Heart right ventricle (tissue), 16 donors: ENCODE measurements at regions not wholly inside any gene's neighbourhood (a gene's known extent, or its start where the extent isn't known, plus 50 kb on each side); places are given as distances from the start of the nearest gene placed in this dataset.

ENCODE experiments used
- ATAC-seq, 8 donors: fragments of 200-7000 bp; cut with Tn5 transposase; one replicate each; pipeline ENCODE4 v1.9.1; 2020; ENCODE audit warnings: mild to moderate bottlenecking in 8 of 8, moderate library complexity in 8 of 8, moderate number of reproducible peaks in 1 of 8
- DNase-seq, 2 donors: peaks; one replicate each; pipeline ENCODE4 v3.0.0-alpha.2; 2020
- H3K27ac ChIP-seq, 10 donors: fragments of 200-600 bp; sonication (generic) in 2 of 10; one replicate each; pipeline versions ENCODE4 v1.5.0 to v1.8.0; 2020 to 2022; ENCODE audit warnings: mild to moderate bottlenecking in 3 of 10
- H3K27me3 ChIP-seq, 7 donors: fragments of 200-600 bp; one replicate each; pipeline ENCODE4 v1.8.0; 2021 to 2022; ENCODE audit warnings: mild to moderate bottlenecking in 2 of 7
- H3K36me3 ChIP-seq, 9 donors: fragments of 200-600 bp; sonication (generic) in 1 of 9; one replicate each; pipeline versions ENCODE4 v1.5.0 to v1.8.0; 2020 to 2022; ENCODE audit warnings: mild to moderate bottlenecking in 2 of 9
- H3K4me1 ChIP-seq, 9 donors: fragments of 200-600 bp; sonication (generic) in 1 of 9; one replicate each; pipeline versions ENCODE4 v1.5.0 to v1.8.0; 2020 to 2022; ENCODE audit warnings: mild to moderate bottlenecking in 4 of 9
- H3K4me3 ChIP-seq, 10 donors: fragments of 200-600 bp; sonication (generic) in 2 of 10; one replicate each; pipeline versions ENCODE4 v1.5.0 to v1.8.0; 2020 to 2022; ENCODE audit warnings: mild to moderate bottlenecking in 7 of 10, moderate library complexity in 2 of 10
- H3K9me3 ChIP-seq, 11 donors: fragments of 200-600 bp in 10 of 11; sonication (generic) in 2 of 11; one replicate each; pipeline versions ENCODE4 v1.5.0 to v1.8.0; 2013 to 2022; ENCODE audit warnings: mild to moderate bottlenecking in 2 of 11, control low read depth in 1 of 11, moderate library complexity in 1 of 11
- WGBS, 2 donors: extraction: QIAGEN DNeasy Blood & Tissue Kit; methylation state at CpG; one replicate each; pipeline ENCODE4 v1.1.7; 2013; ENCODE audit warnings: inconsistent platforms in 1 of 2; 5-methylcytosine and 5-hydroxymethylcytosine counted together
- intact Hi-C, 10 donors: fragments of 100-400 bp; cut with DNase I; formaldehyde crosslinking; loops; one replicate each; pipeline versions ENCODE4 v1.11.1 to v1.14.2; 2022
- TF ChIP-seq, protein P1 (sequence below), 9 donors: fragments of 200-600 bp; sonication (generic) in 2 of 9; IDR thresholded peaks; one replicate each; pipeline versions ENCODE4 v1.5.0 to v1.8.0; 2021 to 2022; ENCODE audit warnings: antibody characterized with exemption in 9 of 9, mild to moderate bottlenecking in 5 of 9, moderate library complexity in 1 of 9
- donor health status: Arrhythmogenic right ventricular cardiomyopathy.
- donor health status: ischemic (EF 13 %, LVEDD 7.1; RV severe dilation, severe dysfunction).
- donor health status: healthy with polysubstance abuse.
- donor health status: DM: no; HTN: yes; CAD: no.
- donor health status: DM: no; HTN: no; CAD: no.
- donor health status: ischemic (EF 25% LVEDD 6.9; RV normal size, moderate dysfunction).
- donor health status: ischemic (EF 25% LVEDD 5.7; RV mildly dilated, moderate dysfunction).
- donor health status: healthy.
- donor health status: DM: yes; HTN: yes; CAD: no.
- donor health status: Ischemic cardiomyopathy.
- donor health status: ischemic (EF 35%, LVEDD 5.7; RV mildly dilated, moderate dysfunction).
- donor health status: nonischemic (EF 11% LVEDD 7.7; RV severe dilation, severe dysfunction).
- donor health status: DM: yes; HTN: yes; CAD: no.
- donor health status: PGD.
- donor health status: ischemic (EF 29% LVEDD 5.4; RV normal size, mild dysfunction).
- donor health status: nonischemic (EF 23%, LVEDD 6.1; RV moderate dilation, normal function).

DNA sequence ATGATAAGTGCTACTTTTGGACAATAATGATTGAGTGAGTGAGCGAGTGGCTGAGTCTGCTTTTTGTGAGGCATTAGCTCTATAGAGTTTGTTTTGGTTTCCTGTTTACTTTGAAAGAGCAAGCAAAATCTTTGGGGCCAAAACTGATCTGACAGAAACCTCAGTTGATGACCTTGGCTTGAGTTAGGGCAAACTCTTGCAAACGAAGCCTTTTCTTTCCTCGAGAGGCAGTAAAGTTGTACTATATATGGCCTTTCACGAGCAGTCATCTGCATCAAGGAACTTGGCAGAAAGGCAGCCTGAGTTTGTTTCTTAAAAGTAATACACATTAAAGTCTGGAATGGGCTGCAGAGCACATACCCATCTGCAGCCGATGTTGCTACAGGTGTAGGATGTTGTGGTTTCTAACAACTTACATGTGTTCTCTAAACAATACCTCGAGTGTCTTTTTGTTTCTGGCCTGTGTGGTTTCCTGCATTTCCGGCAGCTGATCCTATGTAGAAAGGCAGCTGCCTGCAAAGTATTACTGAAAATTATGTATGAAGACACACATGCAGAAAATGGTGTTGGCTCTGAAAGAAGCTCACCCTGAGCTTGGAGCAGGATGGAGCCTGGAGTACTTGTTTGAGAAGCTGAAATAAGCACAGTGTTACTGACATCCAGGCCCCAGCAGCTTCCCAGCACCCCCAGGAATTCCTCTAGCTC is 60.8 kb downstream of the FOXD1 start:
- 48 to 55% methylated on average over 7 of the region's 7 CpGs for WGBS, 2 donors
- TF ChIP-seq, protein P1, sequence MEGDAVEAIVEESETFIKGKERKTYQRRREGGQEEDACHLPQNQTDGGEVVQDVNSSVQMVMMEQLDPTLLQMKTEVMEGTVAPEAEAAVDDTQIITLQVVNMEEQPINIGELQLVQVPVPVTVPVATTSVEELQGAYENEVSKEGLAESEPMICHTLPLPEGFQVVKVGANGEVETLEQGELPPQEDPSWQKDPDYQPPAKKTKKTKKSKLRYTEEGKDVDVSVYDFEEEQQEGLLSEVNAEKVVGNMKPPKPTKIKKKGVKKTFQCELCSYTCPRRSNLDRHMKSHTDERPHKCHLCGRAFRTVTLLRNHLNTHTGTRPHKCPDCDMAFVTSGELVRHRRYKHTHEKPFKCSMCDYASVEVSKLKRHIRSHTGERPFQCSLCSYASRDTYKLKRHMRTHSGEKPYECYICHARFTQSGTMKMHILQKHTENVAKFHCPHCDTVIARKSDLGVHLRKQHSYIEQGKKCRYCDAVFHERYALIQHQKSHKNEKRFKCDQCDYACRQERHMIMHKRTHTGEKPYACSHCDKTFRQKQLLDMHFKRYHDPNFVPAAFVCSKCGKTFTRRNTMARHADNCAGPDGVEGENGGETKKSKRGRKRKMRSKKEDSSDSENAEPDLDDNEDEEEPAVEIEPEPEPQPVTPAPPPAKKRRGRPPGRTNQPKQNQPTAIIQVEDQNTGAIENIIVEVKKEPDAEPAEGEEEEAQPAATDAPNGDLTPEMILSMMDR (IDR thresholded peaks at IDR 0.05): no peak
- Histone ChIP-seq H3K36me3 (no peaks in the 10 kb centered on the region), H3K4me3 (no peak overlapping the region), H3K9me3 (peaks cover 0 to 34% (median 9%) of the 10 kb centered on the region in 11 donors), H3K27me3 (peaks cover 7 to 73% (median 45%) of the 10 kb centered on the region in 7 donors), H3K4me1 (peaks cover 0 to 4% (median 0%) of the 10 kb centered on the region in 9 donors), H3K27ac (no peak overlapping the region)
- DNase-seq (no peak), ATAC-seq (peak in 1 of 8 donors; percentile 49)
- intact Hi-C loops: no loop called here

DNA sequence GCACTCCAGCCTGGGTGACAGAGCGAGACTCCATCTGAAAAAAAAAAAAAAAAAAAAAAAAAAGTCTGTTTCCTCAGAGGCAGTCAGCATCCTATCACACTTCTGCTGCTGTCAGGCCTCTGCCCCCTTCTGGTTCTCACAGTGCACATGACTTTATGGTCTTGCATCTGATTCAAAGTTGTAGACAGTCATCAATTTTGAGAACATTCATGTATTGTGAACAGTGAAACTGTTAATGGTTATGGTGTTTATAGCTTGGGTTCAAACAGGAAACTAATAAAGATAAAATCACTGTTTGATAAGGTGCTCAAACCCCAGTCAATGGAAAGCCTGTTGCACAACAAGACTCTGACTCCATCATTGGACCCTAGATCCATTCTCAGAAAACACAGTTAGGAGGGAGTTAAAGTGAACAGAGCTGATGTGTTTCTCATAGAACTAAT is 61.4 kb downstream of the FOXD1 start:
- peaks cover 13 to 79% (median 51%) of the 10 kb centered on the region in 7 donors for H3K27me3 ChIP-seq
- no peak for DNase-seq
- ATAC-seq: no peak
- TF ChIP-seq, protein P1 (IDR thresholded peaks at IDR 0.05): no peak
- no peaks in the 10 kb centered on the region for H3K36me3 ChIP-seq
- intact Hi-C loops: no loop called here
- no peak overlapping the region for H3K4me3 ChIP-seq
- 50 to 89% methylated on average over 1 of the region's 1 CpG for WGBS, 2 donors
- H3K27ac ChIP-seq: no peak overlapping the region
- H3K9me3 ChIP-seq: peaks cover 0 to 34% (median 9%) of the 10 kb centered on the region in 11 donors
- H3K4me1 ChIP-seq: peaks cover under 1 to 8% (median 3%) of the 10 kb centered on the region in 9 donors

DNA sequence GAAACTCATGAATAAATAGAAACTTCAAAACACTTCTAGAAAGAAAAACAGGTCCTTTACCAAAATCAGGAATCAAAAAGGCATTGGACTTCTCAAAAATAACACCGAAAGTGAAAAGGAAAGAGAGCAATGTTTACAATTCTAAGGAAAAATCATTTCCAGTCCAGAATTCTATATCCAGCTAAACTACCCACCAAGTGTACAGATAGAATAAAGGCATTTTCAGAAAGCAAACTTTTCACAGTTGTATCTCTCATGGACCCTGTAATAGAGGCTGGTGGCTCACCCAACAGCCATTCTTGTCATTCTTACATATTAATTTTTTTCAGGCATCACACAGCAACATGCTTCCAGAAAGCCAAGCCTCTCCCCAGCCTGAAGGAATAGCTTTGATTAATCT is 63.7 kb downstream of the FOXD1 start:
- DNase-seq (no peak), ATAC-seq (no peak)
- WGBS, 2 donors: 77 to 88% methylated on average over 1 of the region's 1 CpG
- intact Hi-C loops: no loop called here
- TF ChIP-seq, protein P1 (IDR thresholded peaks at IDR 0.05): no peak
- H3K27me3 ChIP-seq: peaks cover 22 to 91% (median 70%) of the 10 kb centered on the region in 7 donors
- H3K4me3 ChIP-seq: no peak overlapping the region
- H3K36me3 ChIP-seq: no peaks in the 10 kb centered on the region
- peaks cover 0 to 34% (median 9%) of the 10 kb centered on the region in 11 donors for H3K9me3 ChIP-seq
- peaks cover 2 to 30% (median 13%) of the 10 kb centered on the region in 9 donors for H3K4me1 ChIP-seq
- no peak overlapping the region for H3K27ac ChIP-seq

DNA sequence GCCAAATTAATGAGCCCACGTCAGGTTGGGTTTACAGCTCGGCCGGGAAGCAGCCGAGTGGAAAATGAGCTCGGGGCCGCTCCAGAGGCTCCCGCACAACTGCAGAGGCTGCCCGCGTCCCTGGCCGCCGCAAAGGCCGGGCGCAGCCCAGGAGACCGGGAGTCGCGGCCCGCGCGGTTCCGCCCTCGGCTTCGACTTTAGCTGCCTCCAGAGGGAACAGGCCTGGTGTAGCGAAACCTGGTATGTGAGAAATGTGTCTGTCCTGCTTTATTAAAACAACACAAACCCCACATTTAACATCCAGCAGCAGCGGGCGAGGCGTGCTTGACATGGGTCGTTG is 66.2 kb downstream of the FOXD1 start:
- Histone ChIP-seq H3K27ac (no peak overlapping the region), H3K4me1 (peaks cover 2 to 26% (median 13%) of the 10 kb centered on the region in 9 donors), H3K4me3 (peak overlapping the region; percentile 11 to 40 (median 34)), H3K9me3 (peaks cover 0 to 34% (median 9%) of the 10 kb centered on the region in 11 donors), H3K36me3 (no peaks in the 10 kb centered on the region), H3K27me3 (peaks cover 22 to 97% (median 82%) of the 10 kb centered on the region in 7 donors)
- ATAC-seq (peak in 2 of 8 donors; percentile 13 to 30), DNase-seq (no peak)
- 11 to 14% methylated on average over 27 of the region's 27 CpGs for WGBS, 2 donors
- intact Hi-C loops: no loop called here
- TF ChIP-seq, protein P1 (IDR thresholded peaks at IDR 0.05): no peak
